ENCODE measurements at regions not wholly inside any gene's neighbourhood (a gene's known extent, or its start where the extent isn't known, plus 50 kb on each side); places are given as distances from the start of the nearest gene placed in this dataset.

DNA sequence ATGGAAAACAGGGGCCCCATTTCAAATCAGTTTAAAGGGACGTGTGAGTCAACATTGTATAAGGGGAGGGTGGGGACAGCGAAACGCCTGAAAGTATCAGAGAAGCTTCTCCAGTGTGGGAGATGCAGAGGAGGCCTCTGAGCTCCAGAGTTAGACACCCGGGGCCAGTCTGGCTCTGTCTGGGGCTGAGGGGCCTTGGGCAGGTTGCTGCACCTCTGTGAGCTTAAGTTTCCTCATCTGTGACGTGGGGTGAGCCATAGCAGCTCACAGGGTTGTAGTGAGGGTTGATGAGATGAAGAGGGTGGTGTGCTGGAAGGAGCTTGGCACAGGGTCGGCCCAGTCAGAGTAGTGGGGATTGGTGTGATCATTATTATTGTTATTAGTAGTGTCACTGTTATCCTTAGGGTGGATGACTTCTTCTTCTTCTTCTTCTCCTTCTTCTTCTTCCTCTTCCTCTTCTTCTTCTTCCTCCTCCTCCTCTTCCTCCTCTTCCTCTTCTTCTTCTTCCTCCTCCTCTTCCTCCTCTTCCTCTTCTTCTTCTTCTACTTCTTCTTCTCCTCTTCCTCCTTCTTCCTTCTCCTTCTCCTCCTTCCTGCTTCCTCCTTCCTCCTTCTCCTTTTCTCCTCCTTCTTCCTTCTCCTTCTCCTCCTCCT, 282.0 kb downstream of the PTPRU start:
- TF ChIP-seq CTCF (IDR thresholded peaks at IDR 0.05) (no peak), POLR2A (IDR thresholded peaks at IDR 0.05) (no peak), EP300 (IDR thresholded peaks at IDR 0.05) (no peak)

Measured in ovary (tissue), 3 donors.